H1 (cell line): ENCODE measurements at regions not wholly inside any gene's neighbourhood (a gene's known extent, or its start where the extent isn't known, plus 50 kb on each side); places are given as distances from the start of the nearest gene placed in this dataset.

Experiments used
- CTCF ChIA-PET: fragments of 300-600 bp; sonication (Branson Sonifier 250); formaldehyde crosslinking; loops from one replicate; lab custom pipeline; 2021; ENCODE audit not compliant: partially characterized antibody; lab: Charles Lee
- POLR2A ChIA-PET: fragments of 300-600 bp; sonication (Branson Sonifier 250); formaldehyde crosslinking; loops from one replicate; lab custom pipeline; 2021; ENCODE audit warnings: inconsistent platforms; ENCODE audit not compliant: partially characterized antibody; lab: Charles Lee
- DNase-seq, 2 experiments: peaks; one replicate each; pipeline versions ENCODE4 v3.0.0 to v3.0.0-alpha.2; 2010 to 2022; ENCODE audit warnings: low spot score in 2 of 2, low read depth in 1 of 2, mixed read lengths in 1 of 2
- FAIRE-seq: peaks from 2 replicates; lab custom pipeline; 2011; peaks lifted over from hg19 to GRCh38; lab: Jason Lieb, UNC
- H2AFZ ChIP-seq: 2 replicates; pipeline ENCODE4 v1.8.1; 2012; ENCODE audit warnings: low read length, inconsistent platforms
- H2AK5ac ChIP-seq: 2 replicates; pipeline ENCODE4 v1.6.1; 2013; ENCODE audit warnings: low read depth, low read length
- H2BK120ac ChIP-seq: replicated peaks from 2 replicates; pipeline ENCODE3; 2013; ENCODE audit warnings: low read depth, low read length, inconsistent platforms
- H2BK12ac ChIP-seq: 2 replicates; pipeline ENCODE4 v1.6.1; 2013; ENCODE audit warnings: low read depth, low read length
- H2BK15ac ChIP-seq: 2 replicates; pipeline ENCODE4 v1.6.1; 2013; ENCODE audit warnings: low read length
- H2BK20ac ChIP-seq: 2 replicates; pipeline ENCODE4 v1.6.1; 2013; ENCODE audit warnings: low read length
- H2BK5ac ChIP-seq: 2 replicates; pipeline ENCODE4 v1.6.1; 2013; ENCODE audit warnings: low read depth, low read length
- H3K14ac ChIP-seq: 2 replicates; pipeline ENCODE4 v1.6.1; 2013; ENCODE audit warnings: inconsistent platforms; ENCODE audit not compliant: insufficient read length
- H3K18ac ChIP-seq: 2 replicates; pipeline ENCODE4 v1.6.1; 2013; ENCODE audit warnings: low read length; ENCODE audit errors: extremely low read depth
- H3K23ac ChIP-seq: 2 replicates; pipeline ENCODE4 v1.6.1; 2013; ENCODE audit warnings: inconsistent platforms; ENCODE audit not compliant: insufficient read length
- H3K23me2 ChIP-seq: 2 replicates; pipeline ENCODE4 v1.6.1; 2013; ENCODE audit warnings: low read depth, low read length
- H3K27ac ChIP-seq: 2 replicates; pipeline ENCODE4 v1.6.1; 2011; ENCODE audit warnings: low read depth, low read length, inconsistent platforms
- H3K27me3 ChIP-seq, 4 experiments: replicated peaks in 1 of 4; 1 replicate in 1 of 4; 2 replicates in 3 of 4; pipeline versions ENCODE4 v1.6.1 to v1.8.1; 2011 to 2013; ENCODE audit warnings: low read length in 3 of 4, mild to moderate bottlenecking in 3 of 4, inconsistent platforms in 2 of 4, mixed read lengths in 2 of 4, moderate library complexity in 1 of 4; ENCODE audit not compliant: control insufficient read depth in 3 of 4, insufficient read depth in 3 of 4; ENCODE audit errors: extremely low read depth in 1 of 4
- H3K36me3 ChIP-seq, 4 experiments: 2 replicates each; pipeline versions ENCODE4 v1.6.1 to v1.8.1; 2011 to 2013; ENCODE audit warnings: mild to moderate bottlenecking in 4 of 4, low read length in 3 of 4, moderate library complexity in 2 of 4, control low read depth in 1 of 4, inconsistent platforms in 1 of 4; ENCODE audit not compliant: insufficient read depth in 4 of 4, control insufficient read depth in 2 of 4
- H3K4ac ChIP-seq: replicated peaks from 2 replicates; pipeline ENCODE3; 2013; ENCODE audit warnings: low read length, low read depth, mixed read lengths, inconsistent platforms; ENCODE audit not compliant: insufficient read length
- H3K4me1 ChIP-seq, 4 experiments: replicated peaks in 1 of 4; 1 replicate in 1 of 4; 2 replicates in 3 of 4; pipeline versions ENCODE4 v1.6.1 to v1.8.1; 2011 to 2013; ENCODE audit warnings: low read length in 3 of 4, inconsistent platforms in 2 of 4, mixed read lengths in 1 of 4; ENCODE audit not compliant: insufficient read depth in 4 of 4, control insufficient read depth in 3 of 4
- H3K4me2 ChIP-seq, 2 experiments: 2 replicates each; pipeline versions ENCODE4 v1.6.1 to v1.8.1; 2011 to 2013; ENCODE audit warnings: low read depth in 2 of 2, low read length in 2 of 2, control low read depth in 1 of 2, inconsistent platforms in 1 of 2, mild to moderate bottlenecking in 1 of 2; ENCODE audit not compliant: insufficient read depth in 1 of 2
- H3K4me3 ChIP-seq, 4 experiments: fragments of 200-600, 300-600 bp in 1 of 4; sonication (generic), shearing (Covaris generic), sonication (Bioruptor Twin) in 1 of 4; 2 replicates each; pipeline versions ENCODE4 v1.5.1 to v1.8.1; 2011 to 2016; ENCODE audit warnings: low read length in 4 of 4, low read depth in 3 of 4, control low read depth in 2 of 4, inconsistent platforms in 2 of 4, mild to moderate bottlenecking in 2 of 4, mixed read lengths in 1 of 4, moderate library complexity in 1 of 4; ENCODE audit not compliant: insufficient read depth in 2 of 4; ENCODE audit errors: extremely low read depth in 1 of 4
- H3K56ac ChIP-seq: replicated peaks from 2 replicates; pipeline ENCODE3; 2013; ENCODE audit warnings: low read depth, mild to moderate bottlenecking, mixed read lengths, low read length, inconsistent platforms; ENCODE audit not compliant: insufficient read length
- H3K79me1 ChIP-seq: 2 replicates; pipeline ENCODE4 v1.6.1; 2013; ENCODE audit warnings: low read depth, low read length, control low read depth
- H3K79me2 ChIP-seq, 2 experiments: 2 replicates each; pipeline versions ENCODE4 v1.6.1 to v1.8.1; 2012 to 2013; ENCODE audit warnings: low read length in 2 of 2, mild to moderate bottlenecking in 2 of 2, inconsistent platforms in 1 of 2; ENCODE audit not compliant: insufficient read depth in 2 of 2, control insufficient read depth in 1 of 2
- H3K9ac ChIP-seq, 4 experiments: replicated peaks in 1 of 4; 1 replicate in 1 of 4; 2 replicates in 3 of 4; pipeline versions ENCODE4 v1.6.1 to v1.8.1; 2011 to 2013; ENCODE audit warnings: low read depth in 3 of 4, low read length in 3 of 4, control low read depth in 2 of 4, mild to moderate bottlenecking in 2 of 4, moderate library complexity in 2 of 4, inconsistent platforms in 1 of 4; ENCODE audit errors: extremely low read depth in 1 of 4
- H3K9me3 ChIP-seq, 2 experiments: 2 replicates each; pipeline versions ENCODE4 v1.6.1 to v1.8.1; 2012 to 2013; ENCODE audit warnings: mild to moderate bottlenecking in 2 of 2, moderate library complexity in 2 of 2, control low read depth in 1 of 2, inconsistent platforms in 1 of 2, low read depth in 1 of 2, low read length in 1 of 2, mixed read lengths in 1 of 2; ENCODE audit not compliant: insufficient read depth in 2 of 2
- H4K20me1 ChIP-seq, 2 experiments: replicated peaks in 1 of 2; 2 replicates each; pipeline versions ENCODE3 to v1.8.1; 2011 to 2013; ENCODE audit warnings: inconsistent platforms in 2 of 2, low read length in 2 of 2, mild to moderate bottlenecking in 1 of 2; ENCODE audit not compliant: insufficient read depth in 2 of 2, control insufficient read depth in 1 of 2
- H4K5ac ChIP-seq: 2 replicates; pipeline ENCODE4 v1.6.1; 2013; ENCODE audit warnings: low read length, low read depth, mixed read lengths, inconsistent platforms; ENCODE audit not compliant: insufficient read length
- H4K8ac ChIP-seq: 2 replicates; pipeline ENCODE4 v1.8.0; 2013; ENCODE audit warnings: mild to moderate bottlenecking, moderate library complexity, low read length, inconsistent platforms; ENCODE audit not compliant: insufficient read depth; ENCODE audit errors: extremely low read depth
- H4K91ac ChIP-seq: replicated peaks from 2 replicates; pipeline ENCODE3; 2013; ENCODE audit warnings: low read length, mixed read lengths, inconsistent platforms; ENCODE audit not compliant: insufficient read length
- ASH2L ChIP-seq: fragments of 200-600, 300-600 bp; sonication (generic); IDR thresholded peaks from one replicate; pipeline ENCODE4 v1.7.1; 2017; ENCODE audit warnings: low read length
- BACH1 ChIP-seq: IDR thresholded peaks from 2 replicates; pipeline ENCODE4 v1.6.1; 2012; ENCODE audit warnings: low read length, improper control_type of control experiment
- BCL11A ChIP-seq, 2 experiments: IDR thresholded peaks; one replicate each; pipeline ENCODE4 v1.6.1; 2011; ENCODE audit warnings: low read depth in 2 of 2, low read length in 2 of 2, mild to moderate bottlenecking in 2 of 2
- CTCF ChIP-seq, 3 experiments: IDR thresholded peaks; 1 replicate in 2 of 3; 2 replicates in 1 of 3; pipeline versions ENCODE4 v1.5.1 to v1.6.1; 2011; ENCODE audit warnings: low read length in 3 of 3, mild to moderate bottlenecking in 3 of 3, inconsistent platforms in 2 of 3, low read depth in 1 of 3, moderate library complexity in 1 of 3; ENCODE audit not compliant: insufficient read depth in 1 of 3; ENCODE audit errors: control extremely low read depth in 1 of 3
- EZH2 ChIP-seq: fragments of 200-600 bp; sonication (generic); IDR thresholded peaks from 2 replicates; pipeline ENCODE4 v1.7.1; 2012; ENCODE audit warnings: low read depth, mild to moderate bottlenecking, moderate library complexity, low read length, inconsistent platforms; ENCODE audit not compliant: severe bottlenecking
- FOSL1 ChIP-seq: IDR thresholded peaks from 2 replicates; pipeline ENCODE4 v1.6.1; 2011; ENCODE audit warnings: mild to moderate bottlenecking, low read depth, low read length, moderate library complexity; ENCODE audit not compliant: insufficient read depth
- HDAC2 ChIP-seq, 2 experiments: fragments of 300-600 bp in 1 of 2; sonication (generic) in 1 of 2; IDR thresholded peaks; 2 replicates each; pipeline ENCODE4 v1.6.1; 2011 to 2012; ENCODE audit warnings: low read depth in 2 of 2, low read length in 2 of 2, mild to moderate bottlenecking in 2 of 2, moderate library complexity in 2 of 2, borderline replicate concordance in 1 of 2, inconsistent platforms in 1 of 2
- HDAC6 ChIP-seq: IDR thresholded peaks from one replicate; pipeline ENCODE4 v1.7.1; 2012; ENCODE audit warnings: low read depth, mild to moderate bottlenecking, inconsistent platforms, low read length, moderate library complexity
- JUN ChIP-seq: IDR thresholded peaks from 2 replicates; pipeline ENCODE4 v1.6.1; 2011; ENCODE audit warnings: low read depth, mild to moderate bottlenecking, improper control_type of control experiment, low read length
- KDM1A ChIP-seq: fragments of 200-600, 300-600 bp; sonication (generic); IDR thresholded peaks from 2 replicates; pipeline ENCODE4 v1.7.1; 2016; ENCODE audit warnings: mild to moderate bottlenecking, low read length, borderline replicate concordance
- KDM4A ChIP-seq: IDR thresholded peaks from one replicate; pipeline ENCODE4 v1.7.1; 2012; ENCODE audit warnings: low read depth, mild to moderate bottlenecking, moderate library complexity, low read length, inconsistent platforms; ENCODE audit not compliant: severe bottlenecking
- KDM5A ChIP-seq: fragments of 200-600 bp; IDR thresholded peaks from 2 replicates; pipeline ENCODE4 v1.7.1; 2012; ENCODE audit warnings: mild to moderate bottlenecking, low read length, inconsistent platforms, mixed read lengths
- TAF7 ChIP-seq: optimal IDR thresholded peaks from 2 replicates; pipeline ENCODE3; 2011; ENCODE audit warnings: low read depth, mild to moderate bottlenecking, inconsistent platforms, low read length, moderate library complexity, borderline replicate concordance
- TCF12 ChIP-seq: IDR thresholded peaks from 2 replicates; pipeline ENCODE4 v1.6.1; 2011; ENCODE audit warnings: low read depth, mild to moderate bottlenecking, low read length

GRCh38 chr7:119861385-119861784, 411.6 kb upstream of the KCND2 start:
- Histone ChIP-seq H3K9ac (no peak overlapping the region), H3K4me2 (no peak overlapping the region), H2BK12ac (no peak overlapping the region), H3K9me3 (no peaks in the 10 kb centered on the region), H3K4me1 (no peaks in the 10 kb centered on the region), H3K79me1 (no peaks in the 10 kb centered on the region), H2AFZ (no peak overlapping the region), H2AK5ac (no peak overlapping the region), H3K23me2 (no peaks in the 10 kb centered on the region), H3K27me3 (no peaks in the 10 kb centered on the region), H4K91ac (no peak overlapping the region), H3K56ac (no peak overlapping the region), H3K4me3 (no peak overlapping the region), H3K23ac (no peak overlapping the region), H2BK20ac (no peak overlapping the region), H3K79me2 (no peaks in the 10 kb centered on the region), H2BK15ac (no peak overlapping the region), H3K18ac (no peak overlapping the region), H2BK5ac (no peak overlapping the region), H3K27ac (no peak overlapping the region), H2BK120ac (no peak overlapping the region), H3K4ac (no peak overlapping the region), H4K5ac (no peak overlapping the region), H3K14ac (no peak overlapping the region)
- DNase-seq (no peak), FAIRE-seq (no peak)
- ChIA-PET POLR2A (no interaction called here), CTCF (no interaction called here)
- TF ChIP-seq TCF12, result no peak
- no peak for TF ChIP-seq ASH2L
- TF ChIP-seq JUN, result no peak
- no peak for TF ChIP-seq KDM1A
- no peak for TF ChIP-seq HDAC2 (IDR thresholded peaks at IDR 0.05; ENCODE audit: borderline replicate concordance in 1 of 2, low read depth in 2 of 2, low read length in 2 of 2)
- TF ChIP-seq BCL11A (IDR thresholded peaks at IDR 0.05; ENCODE audit: low read depth in 2 of 2, low read length in 2 of 2), result no peak
- TF ChIP-seq KDM4A, result no peak
- TF ChIP-seq HDAC6, result no peak
- TF ChIP-seq FOSL1, result no peak
- TF ChIP-seq EZH2, result no peak
- TF ChIP-seq CTCF (IDR thresholded peaks at IDR 0.05; ENCODE audit: control extremely low read depth in 1 of 3, insufficient read depth in 1 of 3, low read depth in 1 of 3, low read length in 3 of 3), result no peak
- TF ChIP-seq KDM5A, result no peak
- TF ChIP-seq BACH1, result no peak
- no peak for TF ChIP-seq TAF7
- TF ChIP-seq, all 59 proteins: peak for 0
- H4K8ac ChIP-seq, result no peak overlapping the region
- no peaks in the 10 kb centered on the region for H3K36me3 ChIP-seq
- H4K20me1 ChIP-seq, result no peaks in the 10 kb centered on the region
